ENCODE measurements at regions not wholly inside any gene's neighbourhood (a gene's known extent, or its start where the extent isn't known, plus 50 kb on each side); places are given as distances from the start of the nearest gene placed in this dataset. TPM values are rescaled to one million over a fixed set of nuclear protein-coding genes. Genes with fewer than 3 reads are reported as not detected.

DNA sequence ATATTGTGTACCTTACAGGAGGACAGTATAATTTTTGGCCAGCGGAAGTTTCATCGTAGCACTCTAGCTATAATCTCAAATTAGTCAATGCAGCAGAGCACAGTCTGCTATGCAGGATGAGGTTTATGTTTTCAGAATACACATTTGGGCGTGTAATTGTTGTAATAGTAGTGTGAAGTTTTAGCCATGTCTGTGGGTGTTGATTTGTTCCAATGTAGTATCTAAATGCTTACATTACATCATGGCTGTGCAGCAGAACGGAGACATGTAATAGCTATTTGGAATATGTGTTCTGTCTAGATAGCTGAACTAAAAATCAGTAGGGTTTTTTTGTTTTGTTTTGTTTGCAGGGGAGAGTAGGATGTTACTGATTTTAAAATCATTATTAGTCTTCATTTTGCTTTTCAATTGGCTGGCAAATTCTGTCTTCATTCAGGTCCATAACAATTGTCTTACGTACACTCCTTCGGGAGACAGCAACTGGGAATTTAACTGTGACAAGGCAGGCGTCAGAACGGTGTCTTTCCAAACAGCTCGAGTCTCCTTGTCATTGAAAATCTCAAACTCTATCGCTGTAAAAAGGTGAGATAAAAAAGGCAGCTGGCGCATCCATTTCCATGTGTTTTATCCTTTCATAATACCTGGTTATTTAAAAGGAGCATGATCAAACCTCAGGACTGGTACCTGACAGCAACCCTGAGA lies 65.1 kb upstream of the CDH4 start:
- H3K36me3 Mint-ChIP-seq (ENCODE audit: low read depth): no peaks in the 10 kb centered on the region
- peak overlapping the region; percentile 89 for H3K27ac Mint-ChIP-seq (ENCODE audit: unreplicated experiment)
- no peak for DNase-seq (ENCODE audit: low spot score)
- TF ChIP-seq, protein P1, sequence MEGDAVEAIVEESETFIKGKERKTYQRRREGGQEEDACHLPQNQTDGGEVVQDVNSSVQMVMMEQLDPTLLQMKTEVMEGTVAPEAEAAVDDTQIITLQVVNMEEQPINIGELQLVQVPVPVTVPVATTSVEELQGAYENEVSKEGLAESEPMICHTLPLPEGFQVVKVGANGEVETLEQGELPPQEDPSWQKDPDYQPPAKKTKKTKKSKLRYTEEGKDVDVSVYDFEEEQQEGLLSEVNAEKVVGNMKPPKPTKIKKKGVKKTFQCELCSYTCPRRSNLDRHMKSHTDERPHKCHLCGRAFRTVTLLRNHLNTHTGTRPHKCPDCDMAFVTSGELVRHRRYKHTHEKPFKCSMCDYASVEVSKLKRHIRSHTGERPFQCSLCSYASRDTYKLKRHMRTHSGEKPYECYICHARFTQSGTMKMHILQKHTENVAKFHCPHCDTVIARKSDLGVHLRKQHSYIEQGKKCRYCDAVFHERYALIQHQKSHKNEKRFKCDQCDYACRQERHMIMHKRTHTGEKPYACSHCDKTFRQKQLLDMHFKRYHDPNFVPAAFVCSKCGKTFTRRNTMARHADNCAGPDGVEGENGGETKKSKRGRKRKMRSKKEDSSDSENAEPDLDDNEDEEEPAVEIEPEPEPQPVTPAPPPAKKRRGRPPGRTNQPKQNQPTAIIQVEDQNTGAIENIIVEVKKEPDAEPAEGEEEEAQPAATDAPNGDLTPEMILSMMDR (IDR thresholded peaks at IDR 0.05): no peak
- no peaks in the 10 kb centered on the region for H3K27me3 Mint-ChIP-seq (ENCODE audit: low read depth)
- H3K4me3 Mint-ChIP-seq (ENCODE audit: unreplicated experiment): peak overlapping the region; percentile 10
- no peaks in the 10 kb centered on the region for H3K9me3 Mint-ChIP-seq (ENCODE audit: low read depth)
- H3K4me1 Mint-ChIP-seq (ENCODE audit: low read depth): peaks cover 38% of the 10 kb centered on the region

DNA sequence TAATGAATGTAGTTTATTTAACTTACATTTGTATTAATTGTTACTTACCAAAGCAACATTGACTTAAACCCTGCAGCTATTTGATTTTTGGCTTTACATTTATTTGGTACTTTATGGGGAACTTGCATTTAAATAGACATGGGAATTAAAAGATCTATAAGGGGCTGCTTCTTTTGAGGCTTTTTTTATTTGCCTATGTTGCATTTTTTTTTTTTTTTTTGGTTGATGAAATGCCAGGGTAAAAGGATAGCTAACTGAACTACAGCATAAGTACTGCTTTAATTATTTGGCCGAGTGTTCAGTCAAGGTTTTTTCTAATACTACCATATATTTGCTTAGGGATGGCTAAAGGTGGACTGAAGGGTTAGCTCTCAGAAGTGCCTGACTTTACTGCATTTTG lies 62.5 kb upstream of the CDH4 start:
- H3K27ac Mint-ChIP-seq (ENCODE audit: unreplicated experiment): no peak overlapping the region
- H3K27me3 Mint-ChIP-seq (ENCODE audit: low read depth): no peaks in the 10 kb centered on the region
- no peak for DNase-seq (ENCODE audit: low spot score)
- H3K4me1 Mint-ChIP-seq (ENCODE audit: low read depth): peaks cover 47% of the 10 kb centered on the region
- no peaks in the 10 kb centered on the region for H3K36me3 Mint-ChIP-seq (ENCODE audit: low read depth)
- H3K4me3 Mint-ChIP-seq (ENCODE audit: unreplicated experiment): no peak overlapping the region
- TF ChIP-seq, protein P1 (IDR thresholded peaks at IDR 0.05): no peak
- no peaks in the 10 kb centered on the region for H3K9me3 Mint-ChIP-seq (ENCODE audit: low read depth)

DNA sequence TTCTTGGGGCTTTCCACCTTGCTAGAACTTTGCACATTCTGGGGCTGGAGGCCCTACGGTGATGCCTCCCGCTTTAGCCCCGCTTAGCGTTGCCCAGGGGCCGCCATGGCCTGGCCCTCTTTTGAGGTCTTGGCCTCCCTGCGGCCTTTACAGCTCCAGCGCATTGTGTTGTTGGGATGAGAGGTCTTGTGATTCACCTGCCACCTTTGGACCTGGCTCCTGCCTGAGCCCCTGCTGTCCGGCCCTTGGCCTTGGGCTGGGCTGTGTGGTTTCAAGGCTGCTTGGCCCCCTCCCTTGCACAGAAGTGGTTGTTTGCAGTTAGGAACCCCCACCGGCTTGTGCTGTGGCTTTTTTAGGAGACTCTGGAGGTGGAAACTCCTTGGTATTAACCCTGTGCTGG lies 61.0 kb upstream of the CDH4 start:
- Mint-ChIP-seq H3K4me1 (ENCODE audit: low read depth) (peaks cover 33% of the 10 kb centered on the region), H3K9me3 (ENCODE audit: low read depth) (no peaks in the 10 kb centered on the region), H3K36me3 (ENCODE audit: low read depth) (no peaks in the 10 kb centered on the region), H3K27me3 (ENCODE audit: low read depth) (no peaks in the 10 kb centered on the region), H3K27ac (ENCODE audit: unreplicated experiment) (no peak overlapping the region), H3K4me3 (ENCODE audit: unreplicated experiment) (no peak overlapping the region)
- TF ChIP-seq, protein P1 (IDR thresholded peaks at IDR 0.05): no peak
- DNase-seq (ENCODE audit: low spot score): no peak

DNA sequence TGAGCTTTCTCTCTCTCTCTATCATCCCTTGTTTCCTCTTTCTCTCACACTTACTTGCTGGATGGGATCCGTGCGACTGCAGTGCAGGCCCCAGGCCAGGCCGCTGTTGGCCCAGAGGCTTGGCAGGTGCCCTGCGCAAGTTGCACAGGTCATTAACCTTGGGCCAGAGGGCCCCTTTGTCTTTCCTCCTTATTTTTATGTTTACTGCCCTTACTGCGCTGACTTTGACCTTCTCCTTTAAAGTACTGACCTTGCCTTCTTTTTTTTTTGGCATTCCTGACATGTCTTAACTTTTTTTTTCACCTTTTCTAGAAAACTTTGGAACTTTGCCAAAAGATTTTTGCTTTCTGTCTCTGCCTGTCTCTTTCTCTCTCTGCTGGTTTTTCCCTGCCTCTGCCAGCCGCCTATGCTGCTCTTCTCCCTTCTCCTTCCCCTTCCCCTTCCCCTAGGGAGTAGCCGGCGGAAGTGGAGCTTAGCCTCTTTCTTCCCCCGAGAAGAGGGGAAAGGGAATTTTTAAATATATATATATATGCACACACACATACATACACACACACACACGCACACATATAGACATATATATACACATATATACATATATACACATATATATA lies 59.6 kb upstream of the CDH4 start:
- TF ChIP-seq, protein P1 (IDR thresholded peaks at IDR 0.05): no peak
- Mint-ChIP-seq H3K27me3 (ENCODE audit: low read depth) (no peaks in the 10 kb centered on the region), H3K36me3 (ENCODE audit: low read depth) (no peaks in the 10 kb centered on the region)

DNA sequence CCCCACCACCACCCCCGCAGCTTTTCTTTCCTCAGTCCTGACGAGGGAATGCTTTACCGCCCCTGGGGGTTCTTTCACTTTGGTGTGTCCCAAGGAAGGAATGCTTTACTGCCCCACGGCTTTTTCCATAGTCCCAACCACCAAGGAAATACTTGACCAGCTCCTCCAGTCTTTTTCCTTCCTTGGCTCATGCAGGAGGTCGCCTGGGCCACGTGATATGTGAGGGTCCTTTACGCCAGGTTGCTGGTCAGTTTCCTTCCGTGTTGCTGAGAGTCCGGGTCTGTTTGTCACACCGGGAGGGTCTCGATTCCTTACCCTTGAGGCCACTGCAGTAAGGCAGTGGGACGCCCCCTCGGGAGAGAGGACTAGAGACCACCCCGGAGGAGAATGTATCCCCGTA lies 58.9 kb upstream of the CDH4 start:
- no peak overlapping the region for H3K4me3 Mint-ChIP-seq (ENCODE audit: unreplicated experiment)
- no peaks in the 10 kb centered on the region for H3K27me3 Mint-ChIP-seq (ENCODE audit: low read depth)
- H3K9me3 Mint-ChIP-seq (ENCODE audit: low read depth): no peaks in the 10 kb centered on the region
- H3K4me1 Mint-ChIP-seq (ENCODE audit: low read depth): peaks cover 16% of the 10 kb centered on the region
- TF ChIP-seq, protein P1 (IDR thresholded peaks at IDR 0.05): no peak
- H3K27ac Mint-ChIP-seq (ENCODE audit: unreplicated experiment): no peak overlapping the region
- no peaks in the 10 kb centered on the region for H3K36me3 Mint-ChIP-seq (ENCODE audit: low read depth)
- no peak for DNase-seq (ENCODE audit: low spot score)

More for the DNA sequence above, 59.6 kb upstream of the CDH4 start:
- no peaks in the 10 kb centered on the region for H3K9me3 Mint-ChIP-seq (ENCODE audit: low read depth)
- H3K4me1 Mint-ChIP-seq (ENCODE audit: low read depth): peaks cover 20% of the 10 kb centered on the region
- no peak for DNase-seq (ENCODE audit: low spot score)
- H3K27ac Mint-ChIP-seq (ENCODE audit: unreplicated experiment): peak overlapping the region; percentile 34
- no peak overlapping the region for H3K4me3 Mint-ChIP-seq (ENCODE audit: unreplicated experiment)

Small RNA genes lying in the stretch of these regions (microRNA-seq; reads per million reads assigned to microRNA genes)
- gene MIR4533 (ENCODE audit: borderline number of aligned reads): not detected
- not detected for gene MIR548AG2 (ENCODE audit: borderline number of aligned reads)
- gene MIR646 (ENCODE audit: borderline number of aligned reads): not detected
